ENCODE measurements at regions not wholly inside any gene's neighbourhood (a gene's known extent, or its start where the extent isn't known, plus 50 kb on each side); places are given as distances from the start of the nearest gene placed in this dataset.
A peak's percentile ranks its signal among the peaks of the same experiment; 100 is the strongest.

DNA sequence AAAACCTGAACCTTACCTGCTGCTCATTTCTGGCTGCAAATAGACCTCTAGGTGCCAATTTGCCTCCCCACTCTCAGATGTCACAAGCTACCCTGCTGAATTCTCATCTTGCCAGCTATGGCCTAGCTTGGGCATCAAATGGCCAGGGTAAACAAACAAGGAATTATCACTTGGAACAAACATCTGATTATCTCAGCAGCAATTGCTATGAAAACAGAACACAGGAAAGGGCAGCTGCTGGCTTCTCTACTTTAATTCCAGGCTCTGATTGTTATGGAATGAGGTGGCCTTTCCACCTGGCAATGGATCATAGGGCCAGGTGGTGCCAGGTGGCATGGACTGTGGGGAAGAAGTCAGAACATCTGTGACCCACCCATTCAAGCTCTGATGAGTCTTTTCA lies 505.1 kb downstream of the TLR4 start:
- Histone ChIP-seq H3K4me3 (replicated peaks in 1 of 4; ENCODE audit: control extremely low read depth in 1 of 4, insufficient read depth in 1 of 4, low read depth in 3 of 4, low read length in 4 of 4) (no peak overlapping the region), H3K27me3 (ENCODE audit: control insufficient read depth, insufficient read depth, low read length) (no peaks in the 10 kb centered on the region), H3K4me1 (ENCODE audit: control insufficient read depth, extremely low read depth, insufficient read depth, low read length) (no peaks in the 10 kb centered on the region), H3K4me2 (ENCODE audit: extremely low read depth, insufficient read depth, low read length) (no peak overlapping the region), H2AFZ (ENCODE audit: low read length) (no peak overlapping the region), H3K79me2 (ENCODE audit: control insufficient read depth, insufficient read depth, low read length) (no peaks in the 10 kb centered on the region), H3K9ac (ENCODE audit: insufficient read depth, low read length) (no peak overlapping the region), H3K9me3 (ENCODE audit: control insufficient read depth, insufficient read depth, low read depth, low read length) (no peaks in the 10 kb centered on the region), H3K36me3 (ENCODE audit: control insufficient read depth, insufficient read depth, low read length) (no peaks in the 10 kb centered on the region), H3K27ac (ENCODE audit: insufficient read depth, low read length) (no peak overlapping the region), H4K20me1 (ENCODE audit: control insufficient read depth, extremely low read depth, insufficient read depth, low read length) (no peaks in the 10 kb centered on the region)
- no peak for TF ChIP-seq EZH2 (IDR thresholded peaks at IDR 0.05; ENCODE audit: low read length, missing control alignments)
- TF ChIP-seq, protein P1, sequence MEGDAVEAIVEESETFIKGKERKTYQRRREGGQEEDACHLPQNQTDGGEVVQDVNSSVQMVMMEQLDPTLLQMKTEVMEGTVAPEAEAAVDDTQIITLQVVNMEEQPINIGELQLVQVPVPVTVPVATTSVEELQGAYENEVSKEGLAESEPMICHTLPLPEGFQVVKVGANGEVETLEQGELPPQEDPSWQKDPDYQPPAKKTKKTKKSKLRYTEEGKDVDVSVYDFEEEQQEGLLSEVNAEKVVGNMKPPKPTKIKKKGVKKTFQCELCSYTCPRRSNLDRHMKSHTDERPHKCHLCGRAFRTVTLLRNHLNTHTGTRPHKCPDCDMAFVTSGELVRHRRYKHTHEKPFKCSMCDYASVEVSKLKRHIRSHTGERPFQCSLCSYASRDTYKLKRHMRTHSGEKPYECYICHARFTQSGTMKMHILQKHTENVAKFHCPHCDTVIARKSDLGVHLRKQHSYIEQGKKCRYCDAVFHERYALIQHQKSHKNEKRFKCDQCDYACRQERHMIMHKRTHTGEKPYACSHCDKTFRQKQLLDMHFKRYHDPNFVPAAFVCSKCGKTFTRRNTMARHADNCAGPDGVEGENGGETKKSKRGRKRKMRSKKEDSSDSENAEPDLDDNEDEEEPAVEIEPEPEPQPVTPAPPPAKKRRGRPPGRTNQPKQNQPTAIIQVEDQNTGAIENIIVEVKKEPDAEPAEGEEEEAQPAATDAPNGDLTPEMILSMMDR (conservative IDR thresholded peaks at IDR 0.05 in 1 of 2, IDR thresholded peaks at IDR 0.05 in 1 of 2; ENCODE audit: low read depth in 1 of 2, low read length in 2 of 2): no peak
- no peak for DNase-seq (ENCODE audit: low read depth in 2 of 2)

DNA sequence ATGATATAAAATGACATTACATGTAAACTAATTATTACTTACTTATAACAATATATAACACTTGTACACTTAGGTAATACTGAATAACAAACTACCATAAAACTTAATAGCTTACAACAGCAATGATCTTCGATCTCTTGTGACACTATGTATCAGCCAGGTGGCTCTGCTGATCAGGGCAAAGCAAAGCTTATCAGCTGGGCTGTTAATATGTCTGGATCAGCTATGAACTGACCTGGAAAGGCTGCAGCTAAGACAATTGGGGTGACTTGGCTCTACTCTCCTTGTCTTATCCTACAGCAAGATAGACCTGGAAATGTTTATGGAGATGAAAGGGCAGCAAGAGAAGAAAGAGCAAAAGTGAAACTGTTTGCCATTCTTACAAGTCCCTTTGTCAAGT lies 511.3 kb downstream of the TLR4 start:
- no peak overlapping the region for H3K9ac ChIP-seq (ENCODE audit: insufficient read depth, low read length)
- no peak overlapping the region for H3K4me2 ChIP-seq (ENCODE audit: extremely low read depth, insufficient read depth, low read length)
- H2AFZ ChIP-seq (ENCODE audit: low read length): no peak overlapping the region
- no peaks in the 10 kb centered on the region for H3K79me2 ChIP-seq (ENCODE audit: control insufficient read depth, insufficient read depth, low read length)
- H3K4me3 ChIP-seq (replicated peaks in 1 of 4; ENCODE audit: control extremely low read depth in 1 of 4, insufficient read depth in 1 of 4, low read depth in 3 of 4, low read length in 4 of 4): no peak overlapping the region
- H4K20me1 ChIP-seq (ENCODE audit: control insufficient read depth, extremely low read depth, insufficient read depth, low read length): no peaks in the 10 kb centered on the region
- H3K9me3 ChIP-seq (ENCODE audit: control insufficient read depth, insufficient read depth, low read depth, low read length): no peaks in the 10 kb centered on the region
- H3K4me1 ChIP-seq (ENCODE audit: control insufficient read depth, extremely low read depth, insufficient read depth, low read length): no peaks in the 10 kb centered on the region
- no peaks in the 10 kb centered on the region for H3K36me3 ChIP-seq (ENCODE audit: control insufficient read depth, insufficient read depth, low read length)
- H3K27me3 ChIP-seq (ENCODE audit: control insufficient read depth, insufficient read depth, low read length): no peaks in the 10 kb centered on the region
- no peak overlapping the region for H3K27ac ChIP-seq (ENCODE audit: insufficient read depth, low read length)
- no peak for DNase-seq (ENCODE audit: low read depth in 2 of 2)
- TF ChIP-seq EZH2 (IDR thresholded peaks at IDR 0.05; ENCODE audit: low read length, missing control alignments): no peak
- TF ChIP-seq, protein P1 (conservative IDR thresholded peaks at IDR 0.05 in 1 of 2, IDR thresholded peaks at IDR 0.05 in 1 of 2; ENCODE audit: low read depth in 1 of 2, low read length in 2 of 2): no peak

DNA sequence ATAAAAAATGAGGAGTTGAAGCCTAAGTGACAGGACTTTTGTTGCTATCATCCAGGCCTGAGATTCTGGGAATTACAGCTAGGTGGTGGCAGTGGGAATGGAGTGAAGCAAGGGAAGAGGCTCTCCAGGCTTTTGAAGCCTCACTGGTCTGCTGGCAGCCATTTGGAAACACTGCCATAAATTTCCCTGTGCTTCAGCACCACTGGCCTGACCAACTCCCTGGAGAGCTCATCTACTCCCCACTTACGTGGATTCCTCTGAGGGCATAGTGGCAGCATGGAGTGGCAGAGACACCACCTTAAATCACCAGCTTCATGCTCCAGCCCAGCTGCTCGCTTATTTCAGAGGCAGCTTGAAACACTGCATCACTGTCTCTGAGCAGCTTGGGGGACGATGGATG lies 518.2 kb downstream of the TLR4 start:
- Histone ChIP-seq H3K9me3 (ENCODE audit: control insufficient read depth, insufficient read depth, low read depth, low read length) (no peaks in the 10 kb centered on the region), H3K27me3 (ENCODE audit: control insufficient read depth, insufficient read depth, low read length) (no peaks in the 10 kb centered on the region), H3K4me1 (ENCODE audit: control insufficient read depth, extremely low read depth, insufficient read depth, low read length) (no peaks in the 10 kb centered on the region), H3K27ac (ENCODE audit: insufficient read depth, low read length) (no peak overlapping the region), H3K9ac (ENCODE audit: insufficient read depth, low read length) (no peak overlapping the region), H3K36me3 (ENCODE audit: control insufficient read depth, insufficient read depth, low read length) (no peaks in the 10 kb centered on the region), H3K79me2 (ENCODE audit: control insufficient read depth, insufficient read depth, low read length) (no peaks in the 10 kb centered on the region), H2AFZ (ENCODE audit: low read length) (no peak overlapping the region), H3K4me3 (replicated peaks in 1 of 4; ENCODE audit: control extremely low read depth in 1 of 4, insufficient read depth in 1 of 4, low read depth in 3 of 4, low read length in 4 of 4) (no peak overlapping the region), H3K4me2 (ENCODE audit: extremely low read depth, insufficient read depth, low read length) (no peak overlapping the region), H4K20me1 (ENCODE audit: control insufficient read depth, extremely low read depth, insufficient read depth, low read length) (no peaks in the 10 kb centered on the region)
- TF ChIP-seq EZH2 (IDR thresholded peaks at IDR 0.05; ENCODE audit: low read length, missing control alignments): no peak
- TF ChIP-seq, protein P1 (conservative IDR thresholded peaks at IDR 0.05 in 1 of 2, IDR thresholded peaks at IDR 0.05 in 1 of 2; ENCODE audit: low read depth in 1 of 2, low read length in 2 of 2): no peak
- DNase-seq (ENCODE audit: low read depth in 2 of 2): peak in 1 of 2 donors; percentile 14
